ENCODE measurements at regions not wholly inside any gene's neighbourhood (a gene's known extent, or its start where the extent isn't known, plus 50 kb on each side); places are given as distances from the start of the nearest gene placed in this dataset.
"Not testable (repeated sequence)": the region's sequence is repeated elsewhere in the genome, so short reads cannot be mapped to it uniquely, and the experiment has no call there.

DNA sequence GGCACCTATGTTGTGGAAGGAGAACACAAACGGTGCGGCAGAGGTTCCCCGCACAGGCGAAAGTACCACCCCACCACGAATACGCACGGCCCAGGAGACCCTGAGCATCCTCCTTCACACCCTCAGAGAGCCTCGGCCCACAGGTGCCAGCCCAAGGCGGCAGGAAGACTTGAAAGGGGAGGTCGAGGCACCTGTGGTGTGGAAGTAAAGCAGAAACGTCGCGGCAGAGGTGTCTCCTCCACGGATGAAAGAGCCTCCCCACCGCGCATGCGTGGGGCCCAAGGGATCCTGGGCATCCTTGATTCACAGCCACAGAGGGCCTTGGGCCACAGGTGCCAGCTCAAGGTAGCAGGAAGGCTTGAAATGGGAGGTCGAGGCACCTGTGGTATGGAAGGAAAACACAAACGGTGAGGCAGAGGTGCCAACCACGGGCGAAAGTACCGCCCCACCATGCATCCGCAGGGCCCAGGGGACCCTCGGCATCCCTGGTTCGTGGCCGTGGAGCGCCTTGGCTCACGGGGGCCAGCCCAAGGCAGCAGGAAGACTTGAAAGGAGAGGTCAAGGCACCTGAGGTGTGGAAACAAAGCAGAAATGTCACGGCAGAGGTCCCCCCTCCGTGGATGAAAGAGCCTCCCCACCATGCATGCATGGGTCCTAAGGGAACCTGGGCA lies 380.1 kb downstream of the ALG10 start:
- in situ Hi-C loops (cut with HindIII; ENCODE audit: low pct_unique_long_range_greater_than_20kb, low sequenced_read_pairs) = no loop called here
- no peak for DNase-seq (ENCODE audit: low read depth, low spot score)

DNA sequence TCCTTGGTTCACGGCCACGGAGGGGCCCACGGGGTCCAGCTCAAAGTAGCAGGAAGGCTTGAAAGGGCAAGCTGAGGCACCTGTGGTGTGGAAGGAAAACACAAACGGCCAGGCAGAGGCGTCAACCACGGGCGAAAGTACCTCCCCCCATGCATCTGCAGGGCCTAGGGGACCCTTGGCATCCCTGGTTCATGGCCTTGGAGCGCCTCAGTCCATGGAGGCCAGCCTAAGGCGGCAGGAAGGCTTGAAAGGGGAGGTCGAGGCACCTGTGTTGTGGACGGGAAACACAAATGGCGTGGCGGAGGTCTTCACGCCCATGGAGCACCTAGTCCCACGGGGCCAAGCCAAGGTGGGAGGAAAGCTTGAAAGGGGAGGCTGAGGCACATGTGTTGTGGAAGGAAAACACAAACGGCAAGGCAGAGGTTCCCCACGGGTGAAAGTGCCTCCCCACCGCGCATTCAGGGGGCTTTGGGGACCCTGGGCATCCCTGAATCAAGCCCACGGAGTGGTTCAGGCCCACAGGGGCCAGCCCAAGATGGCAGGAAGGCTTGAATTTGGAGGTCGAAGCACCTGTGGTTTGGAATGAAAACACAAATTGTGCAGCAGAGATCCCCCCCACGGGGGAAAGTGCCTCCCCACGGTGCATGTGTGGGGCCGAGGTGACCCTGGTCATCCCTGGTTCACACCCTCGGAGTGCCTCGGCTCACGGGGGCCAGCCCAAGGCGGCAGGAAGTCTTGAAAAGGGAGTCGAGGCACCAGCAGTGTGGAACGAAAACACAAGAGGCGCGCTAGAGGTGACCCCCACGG lies 380.8 kb downstream of the ALG10 start:
- in situ Hi-C loops (cut with HindIII; ENCODE audit: low pct_unique_long_range_greater_than_20kb, low sequenced_read_pairs) = no loop called here
- DNase-seq (ENCODE audit: low read depth, low spot score) = no peak

DNA sequence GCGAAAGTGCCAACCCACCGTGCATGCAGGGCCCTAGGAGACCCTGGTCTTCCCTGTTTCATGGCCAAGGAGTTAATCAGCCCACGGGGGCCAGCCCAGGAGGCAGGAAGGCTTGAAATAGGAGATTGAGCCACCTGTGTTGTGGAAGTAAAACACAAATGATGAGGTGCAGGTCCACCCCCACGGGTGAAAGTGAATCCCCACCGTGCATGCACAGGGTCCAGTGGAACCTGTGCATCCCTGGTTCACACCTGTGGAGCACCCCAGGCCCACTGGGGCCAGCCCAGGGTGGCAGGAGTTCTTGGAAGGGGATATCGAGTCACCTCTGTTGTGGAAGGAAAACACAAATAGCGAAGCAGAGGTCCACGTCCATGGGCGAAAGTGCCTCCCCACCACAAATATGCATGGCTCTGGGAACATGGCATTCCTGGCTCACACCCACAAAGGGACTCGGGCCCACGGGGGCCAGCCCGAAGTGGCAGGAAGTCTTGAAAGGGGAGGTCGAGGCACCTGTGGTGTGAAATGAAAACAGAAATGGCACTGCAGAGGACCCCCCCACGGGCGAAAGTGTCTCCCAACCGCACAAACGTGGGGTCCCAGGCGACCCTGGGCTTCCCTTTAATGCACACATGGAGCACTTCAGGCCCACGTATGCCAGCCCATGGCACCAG lies 381.5 kb downstream of the ALG10 start:
- DNase-seq (ENCODE audit: low read depth, low spot score) = no peak
- in situ Hi-C loops (cut with HindIII; ENCODE audit: low pct_unique_long_range_greater_than_20kb, low sequenced_read_pairs) = no loop called here

DNA sequence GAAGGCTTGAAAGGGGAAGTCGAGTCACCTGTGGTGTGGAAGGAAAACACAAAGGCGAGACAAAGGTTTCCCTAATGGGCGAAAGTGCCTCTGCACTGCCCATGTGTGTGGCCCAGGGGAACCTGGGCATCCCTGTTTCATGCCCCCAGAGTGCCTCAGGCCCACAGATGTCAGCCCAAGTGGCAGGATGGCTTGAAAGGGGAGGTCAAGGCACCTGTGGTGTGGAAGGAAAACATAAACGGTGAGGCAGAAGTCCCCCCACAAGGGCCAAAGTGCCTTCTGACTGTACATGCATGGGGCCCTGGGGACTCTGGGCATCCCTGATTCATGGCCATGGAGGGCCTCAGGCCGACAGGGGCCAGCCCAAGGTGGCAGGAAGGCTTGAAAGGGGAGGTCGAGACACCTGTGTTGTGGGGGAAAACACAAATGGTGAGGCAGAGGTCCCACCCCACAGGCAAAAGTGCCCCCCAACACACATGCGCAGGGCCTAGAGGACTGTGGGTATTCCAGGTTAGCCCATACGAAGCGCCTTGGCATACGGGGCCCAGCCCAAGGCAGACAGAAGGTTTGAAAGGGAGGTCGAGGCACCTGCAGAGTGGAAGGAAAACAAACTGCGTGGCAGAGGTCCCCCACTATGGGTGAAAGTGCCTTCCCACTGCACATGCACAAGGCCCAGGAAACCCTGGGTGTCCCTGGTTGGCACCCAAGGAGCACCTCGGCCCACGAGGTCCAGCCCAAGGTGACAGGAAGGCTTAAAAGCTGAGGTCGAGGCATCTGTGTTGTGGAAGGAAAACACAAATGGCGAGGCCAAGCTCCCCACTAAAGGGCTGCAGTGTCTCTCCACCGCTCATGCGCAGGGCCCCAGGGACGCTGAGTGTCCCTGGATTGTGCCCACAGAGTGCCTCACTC lies 382.3 kb downstream of the ALG10 start:
- DNase-seq (ENCODE audit: low read depth, low spot score) = no peak
- in situ Hi-C loops (cut with HindIII; ENCODE audit: low pct_unique_long_range_greater_than_20kb, low sequenced_read_pairs) = no loop called here

DNA sequence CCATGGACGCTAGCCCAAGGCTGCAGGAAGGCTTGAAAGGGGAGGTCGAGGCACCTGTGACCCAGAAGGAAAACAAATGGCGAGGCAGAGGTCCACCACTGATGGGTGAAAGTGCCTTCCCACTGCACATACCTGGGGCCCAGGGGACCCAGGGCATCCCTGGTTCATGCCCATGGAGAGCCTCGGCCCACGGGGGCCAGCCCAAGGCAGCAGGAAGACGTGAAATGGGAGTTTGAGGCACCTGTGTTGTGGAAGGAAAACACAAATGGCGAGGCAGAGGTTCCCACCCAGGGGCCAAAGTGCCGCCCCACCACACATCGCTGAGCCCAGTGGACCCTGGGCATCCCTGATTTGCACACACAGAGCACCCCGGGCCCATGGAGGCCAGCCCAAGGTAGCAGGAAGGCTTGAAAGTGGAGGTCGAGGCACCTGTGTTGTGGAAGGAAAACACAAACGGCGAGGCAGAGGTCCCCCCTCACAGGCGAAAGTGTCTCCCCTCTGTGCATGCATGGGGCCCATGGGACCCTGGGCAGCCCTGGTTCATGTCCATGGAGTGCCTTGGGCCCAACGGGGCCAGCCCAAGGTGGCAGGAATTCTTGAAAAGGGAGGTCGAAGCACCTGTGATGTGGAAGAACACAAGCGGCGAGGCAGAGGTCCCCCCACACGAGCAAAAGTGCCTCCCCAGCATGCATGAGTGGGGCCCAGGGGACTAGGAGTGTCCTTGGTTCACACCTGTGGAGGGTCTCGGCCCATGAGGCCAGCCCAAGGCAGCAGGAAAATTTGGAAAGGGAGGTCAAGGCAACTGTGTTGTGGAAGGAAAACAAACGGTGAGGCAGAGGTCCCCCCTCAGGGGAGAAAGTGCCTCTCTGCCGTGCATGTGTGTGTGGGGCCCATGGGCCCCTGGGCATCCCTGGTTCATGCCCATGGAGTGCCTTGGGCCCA lies 383.3 kb downstream of the ALG10 start:
- in situ Hi-C loops (cut with HindIII; ENCODE audit: low pct_unique_long_range_greater_than_20kb, low sequenced_read_pairs) = no loop called here
- DNase-seq (ENCODE audit: low read depth, low spot score) = no peak

DNA sequence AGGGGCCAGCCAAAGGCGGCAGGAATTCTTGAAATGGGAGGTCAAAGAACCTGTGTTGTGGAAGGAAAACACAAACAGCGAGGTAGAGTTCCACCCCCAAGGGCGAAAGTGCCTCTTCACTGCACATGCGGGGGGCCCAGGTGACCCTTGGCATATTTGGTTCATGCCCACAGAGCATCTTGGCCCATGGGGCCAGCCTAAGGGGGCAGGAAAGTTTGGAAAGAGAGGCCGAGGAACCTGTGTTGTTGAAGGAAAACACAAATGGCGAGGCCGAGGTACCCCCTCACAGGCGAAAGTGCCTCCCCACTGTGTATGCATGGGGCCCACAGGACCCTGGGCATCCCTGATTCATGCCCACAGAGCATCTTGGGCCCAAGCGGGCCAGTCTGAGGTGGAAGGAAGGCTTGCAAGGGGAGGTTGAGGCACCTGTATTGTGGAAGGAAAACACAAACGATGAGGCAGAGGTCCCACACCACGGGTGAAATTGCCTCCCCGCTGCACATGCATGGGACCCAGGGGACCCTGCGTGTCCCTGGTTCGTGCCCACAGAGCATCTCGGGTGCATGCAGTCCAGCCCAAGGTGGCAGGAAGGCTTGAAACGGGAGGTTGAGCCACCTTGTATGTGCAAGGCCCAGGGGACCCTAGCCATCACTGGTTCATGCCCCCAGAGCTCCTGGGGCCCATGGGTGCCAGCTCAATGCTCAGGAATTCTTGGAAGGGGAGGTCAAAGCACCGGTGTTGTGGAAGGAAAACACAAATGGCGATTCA lies 384.1 kb downstream of the ALG10 start:
- in situ Hi-C loops (cut with HindIII; ENCODE audit: low pct_unique_long_range_greater_than_20kb, low sequenced_read_pairs) = no loop called here

DNA sequence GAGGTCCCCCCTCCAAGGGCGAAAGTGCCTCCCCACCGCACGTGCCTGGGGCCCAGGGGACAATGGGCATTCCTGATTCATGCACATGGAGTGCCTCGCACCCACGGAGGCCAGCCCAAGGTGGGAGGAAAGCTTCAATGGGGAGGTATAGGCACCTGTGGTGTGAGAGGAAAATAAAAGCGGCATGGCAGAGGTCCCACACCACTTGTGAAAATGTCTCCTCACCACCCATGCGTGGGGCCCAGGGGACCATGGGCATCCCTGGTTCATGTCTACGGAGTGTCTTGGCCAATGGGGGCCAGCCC lies 384.7 kb downstream of the ALG10 start:
- in situ Hi-C loops (cut with HindIII; ENCODE audit: low pct_unique_long_range_greater_than_20kb, low sequenced_read_pairs) = no loop called here
- no peak for DNase-seq (ENCODE audit: low read depth, low spot score)

More for the DNA sequence above, 384.1 kb downstream of the ALG10 start:
- DNase-seq (ENCODE audit: low read depth, low spot score) = no peak

DNA sequence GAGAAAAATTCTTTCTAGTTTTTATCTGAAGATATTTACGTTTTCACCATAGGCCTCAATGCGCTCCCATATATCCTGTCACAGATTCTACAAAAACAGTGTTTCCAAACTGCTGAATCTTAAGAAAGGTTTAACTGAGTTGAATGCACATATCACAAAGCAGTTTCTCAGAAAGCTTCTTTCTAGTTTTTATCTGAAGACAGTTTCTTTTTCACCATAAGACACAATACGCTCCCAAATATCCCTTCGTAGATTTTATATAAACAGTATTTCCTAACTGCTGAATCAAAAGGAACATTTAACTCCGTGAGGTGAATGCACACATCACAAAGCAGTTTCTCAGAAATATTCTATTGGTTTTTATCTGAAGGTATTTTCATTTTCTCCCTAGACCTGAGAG lies 385.5 kb downstream of the ALG10 start:
- no peak for DNase-seq (ENCODE audit: low read depth, low spot score)
- in situ Hi-C loops (cut with HindIII; ENCODE audit: low pct_unique_long_range_greater_than_20kb, low sequenced_read_pairs) = no loop called here

DNA sequence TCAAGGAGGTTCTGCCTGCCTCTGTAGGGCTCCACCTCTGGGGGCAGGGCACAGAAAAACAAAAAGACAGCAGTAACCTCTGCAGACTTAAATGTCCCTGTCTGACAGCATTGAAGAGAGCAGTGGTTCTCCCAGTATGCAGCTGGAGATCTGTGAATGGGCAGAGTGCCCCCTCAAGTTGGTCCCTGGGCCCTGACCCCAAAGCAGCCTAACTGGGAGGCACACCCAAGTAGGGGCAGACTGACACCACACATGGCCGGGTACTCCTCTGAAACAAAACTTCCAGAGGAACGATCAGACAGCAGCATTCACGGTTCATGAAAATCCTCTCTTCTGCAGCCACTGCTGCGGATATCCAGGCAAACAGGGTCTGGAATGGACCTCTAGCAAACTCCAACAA lies 409.2 kb downstream of the ALG10 start:
- in situ Hi-C loops (cut with HindIII; ENCODE audit: low pct_unique_long_range_greater_than_20kb, low sequenced_read_pairs) = not testable (repeated sequence)

More for the DNA sequence above, 409.2 kb downstream of the ALG10 start:
- not testable (repeated sequence) for DNase-seq (ENCODE audit: low read depth, low spot score)

Small RNA genes in the stretch of these regions (small RNA-seq; reads per million reads assigned to genes)
- gene RNA5SP357 = 0.27 to 3.3 reads per million in 2 experiments

Data from SK-MEL-5 (cell line).